NB4 (cell line): ENCODE measurements at regions not wholly inside any gene's neighbourhood (a gene's known extent, or its start where the extent isn't known, plus 50 kb on each side); places are given as distances from the start of the nearest gene placed in this dataset.

Experiments
- CTCF ChIP-seq: IDR thresholded peaks from one replicate; pipeline ENCODE4 v1.5.1; 2012; ENCODE audit warnings: low read depth, low read length
- MAX ChIP-seq: IDR thresholded peaks from 2 replicates; pipeline ENCODE4 v1.6.1; 2011; ENCODE audit warnings: low read depth, low read length

GRCh38 chr9:7608261-7608660 is 191.3 kb downstream of the DMAC1 start:
- no peak for TF ChIP-seq CTCF
- TF ChIP-seq MAX: no peak
